Activated naive CD8-positive, alpha-beta T cell treated with anti-CD3 and anti-CD28 coated beads for 36 hours (primary cell): ENCODE measurements at regions not wholly inside any gene's neighbourhood (a gene's known extent, or its start where the extent isn't known, plus 50 kb on each side); places are given as distances from the start of the nearest gene placed in this dataset.
"Not testable (repeated sequence)": the region's sequence is repeated elsewhere in the genome, so short reads cannot be mapped to it uniquely, and the experiment has no call there.

Experiments used
- DNase-seq: peaks from one replicate; pipeline ENCODE4 v3.0.0; 2021
- H3K27ac Mint-ChIP-seq: one replicate; pipeline ENCODE4 v1.8.0; 2022; ENCODE audit warnings: mild to moderate bottlenecking, moderate library complexity, mixed read lengths
- H3K27me3 Mint-ChIP-seq: one replicate; pipeline ENCODE4 v1.8.0; 2022; ENCODE audit warnings: mild to moderate bottlenecking, mixed read lengths
- H3K36me3 Mint-ChIP-seq: one replicate; pipeline ENCODE4 v1.8.0; 2021; ENCODE audit warnings: mild to moderate bottlenecking, mixed read lengths
- H3K4me1 Mint-ChIP-seq: one replicate; pipeline ENCODE4 v1.8.0; 2021; ENCODE audit warnings: mixed read lengths
- H3K4me3 Mint-ChIP-seq: one replicate; pipeline ENCODE4 v1.8.0; 2022; ENCODE audit warnings: mild to moderate bottlenecking, moderate library complexity, mixed read lengths
- H3K9me3 Mint-ChIP-seq: one replicate; pipeline ENCODE4 v1.8.0; 2022; ENCODE audit warnings: mixed read lengths

GRCh38 chr18:22602456-22602855 is 184.7 kb upstream of the CTAGE1 start:
- H3K4me1 Mint-ChIP-seq, H3K36me3 Mint-ChIP-seq, DNase-seq, H3K9me3 Mint-ChIP-seq, H3K27ac Mint-ChIP-seq, H3K27me3 Mint-ChIP-seq, H3K4me3 Mint-ChIP-seq: not testable (repeated sequence)

GRCh38 chr18:22603902-22604301 is 186.2 kb upstream of the CTAGE1 start:
- H3K27ac Mint-ChIP-seq: no peak overlapping the region
- H3K36me3 Mint-ChIP-seq: no peaks in the 10 kb centered on the region
- peaks cover 2% of the 10 kb centered on the region for H3K9me3 Mint-ChIP-seq
- no peak overlapping the region for H3K4me3 Mint-ChIP-seq
- peaks cover 12% of the 10 kb centered on the region for H3K27me3 Mint-ChIP-seq
- no peak for DNase-seq
- H3K4me1 Mint-ChIP-seq: no peaks in the 10 kb centered on the region

- Mint-ChIP-seq H3K27me3 (peaks cover 12% of the 10 kb centered on the region), H3K36me3 (no peaks in the 10 kb centered on the region), H3K27ac (no peak overlapping the region), H3K4me3 (no peak overlapping the region), H3K4me1 (no peaks in the 10 kb centered on the region), H3K9me3 (no peaks in the 10 kb centered on the region)
- DNase-seq: no peak
Measured at GRCh38 chr18:22604390-22604985, 186.8 kb upstream of the CTAGE1 start.

GRCh38 chr18:22604986-22605421 is 187.3 kb upstream of the CTAGE1 start:
- no peak overlapping the region for H3K4me3 Mint-ChIP-seq
- peaks cover 12% of the 10 kb centered on the region for H3K27me3 Mint-ChIP-seq
- H3K27ac Mint-ChIP-seq: no peak overlapping the region
- no peaks in the 10 kb centered on the region for H3K36me3 Mint-ChIP-seq
- H3K4me1 Mint-ChIP-seq: no peaks in the 10 kb centered on the region
- no peak for DNase-seq
- H3K9me3 Mint-ChIP-seq: no peaks in the 10 kb centered on the region

- Mint-ChIP-seq H3K27me3 (peaks cover 10% of the 10 kb centered on the region), H3K4me1 (no peaks in the 10 kb centered on the region), H3K27ac (no peak overlapping the region), H3K9me3 (no peaks in the 10 kb centered on the region), H3K4me3 (no peak overlapping the region), H3K36me3 (no peaks in the 10 kb centered on the region)
- no peak for DNase-seq
Measured at GRCh38 chr18:22605736-22606135, 188.0 kb upstream of the CTAGE1 start.

- Mint-ChIP-seq H3K27me3 (peaks cover 8% of the 10 kb centered on the region), H3K9me3 (no peaks in the 10 kb centered on the region), H3K4me3 (no peak overlapping the region), H3K36me3 (no peaks in the 10 kb centered on the region), H3K4me1 (no peaks in the 10 kb centered on the region), H3K27ac (no peak overlapping the region)
- no peak for DNase-seq
Measured at GRCh38 chr18:22606563-22607283, 189.0 kb upstream of the CTAGE1 start.

GRCh38 chr18:22607284-22607635 is 189.5 kb upstream of the CTAGE1 start:
- DNase-seq: no peak
- Mint-ChIP-seq H3K9me3 (no peaks in the 10 kb centered on the region), H3K27me3 (peaks cover 8% of the 10 kb centered on the region), H3K27ac (no peak overlapping the region), H3K36me3 (no peaks in the 10 kb centered on the region), H3K4me3 (no peak overlapping the region), H3K4me1 (no peaks in the 10 kb centered on the region)

GRCh38 chr18:22608847-22609246 is 191.1 kb upstream of the CTAGE1 start:
- H3K4me3 Mint-ChIP-seq: no peak overlapping the region
- peaks cover 5% of the 10 kb centered on the region for H3K27me3 Mint-ChIP-seq
- DNase-seq: no peak
- H3K4me1 Mint-ChIP-seq: no peaks in the 10 kb centered on the region
- no peaks in the 10 kb centered on the region for H3K36me3 Mint-ChIP-seq
- no peak overlapping the region for H3K27ac Mint-ChIP-seq
- no peaks in the 10 kb centered on the region for H3K9me3 Mint-ChIP-seq

GRCh38 chr18:22609642-22610041 is 191.9 kb upstream of the CTAGE1 start:
- Mint-ChIP-seq H3K27ac (no peak overlapping the region), H3K4me3 (no peak overlapping the region), H3K4me1 (no peaks in the 10 kb centered on the region)

GRCh38 chr18:22613058-22613690 is 195.5 kb upstream of the CTAGE1 start:
- Mint-ChIP-seq H3K36me3 (no peaks in the 10 kb centered on the region), H3K9me3 (no peaks in the 10 kb centered on the region), H3K4me1 (no peaks in the 10 kb centered on the region), H3K4me3 (no peak overlapping the region), H3K27me3 (peaks cover under 1% of the 10 kb centered on the region), H3K27ac (no peak overlapping the region)
- no peak for DNase-seq

More at GRCh38 chr18:22609642-22610041, 191.9 kb upstream of the CTAGE1 start:
- Mint-ChIP-seq H3K9me3 (no peaks in the 10 kb centered on the region), H3K36me3 (no peaks in the 10 kb centered on the region), H3K27me3 (peaks cover 5% of the 10 kb centered on the region)
- DNase-seq: no peak

GRCh38 chr18:22613788-22614187 is 196.1 kb upstream of the CTAGE1 start:
- H3K9me3 Mint-ChIP-seq: no peaks in the 10 kb centered on the region
- no peaks in the 10 kb centered on the region for H3K4me1 Mint-ChIP-seq
- H3K27ac Mint-ChIP-seq: no peak overlapping the region
- no peaks in the 10 kb centered on the region for H3K27me3 Mint-ChIP-seq
- H3K36me3 Mint-ChIP-seq: no peaks in the 10 kb centered on the region
- H3K4me3 Mint-ChIP-seq: no peak overlapping the region
- DNase-seq: no peak

GRCh38 chr18:22623513-22623912 is 205.8 kb upstream of the CTAGE1 start:
- Mint-ChIP-seq H3K9me3 (peaks cover 2% of the 10 kb centered on the region), H3K36me3 (no peaks in the 10 kb centered on the region)

GRCh38 chr18:22624176-22624575 is 206.5 kb upstream of the CTAGE1 start:
- peaks cover 2% of the 10 kb centered on the region for H3K9me3 Mint-ChIP-seq
- DNase-seq: no peak

More at GRCh38 chr18:22623513-22623912, 205.8 kb upstream of the CTAGE1 start:
- H3K4me3 Mint-ChIP-seq: no peak overlapping the region
- H3K27ac Mint-ChIP-seq: no peak overlapping the region
- no peaks in the 10 kb centered on the region for H3K4me1 Mint-ChIP-seq
- DNase-seq: no peak
- peaks cover 4% of the 10 kb centered on the region for H3K27me3 Mint-ChIP-seq

GRCh38 chr18:22625406-22625805 is 207.7 kb upstream of the CTAGE1 start:
- peaks cover 2% of the 10 kb centered on the region for H3K9me3 Mint-ChIP-seq
- H3K4me3 Mint-ChIP-seq: no peak overlapping the region
- peaks cover 4% of the 10 kb centered on the region for H3K27me3 Mint-ChIP-seq
- H3K4me1 Mint-ChIP-seq: no peaks in the 10 kb centered on the region
- no peaks in the 10 kb centered on the region for H3K36me3 Mint-ChIP-seq
- no peak overlapping the region for H3K27ac Mint-ChIP-seq
- DNase-seq: no peak

More at GRCh38 chr18:22624176-22624575, 206.5 kb upstream of the CTAGE1 start:
- Mint-ChIP-seq H3K4me1 (no peaks in the 10 kb centered on the region), H3K4me3 (no peak overlapping the region), H3K36me3 (no peaks in the 10 kb centered on the region), H3K27me3 (peaks cover 4% of the 10 kb centered on the region), H3K27ac (no peak overlapping the region)

- no peaks in the 10 kb centered on the region for H3K9me3 Mint-ChIP-seq
Measured at GRCh38 chr18:22626771-22627170, 209.1 kb upstream of the CTAGE1 start.

GRCh38 chr18:22627506-22627905 is 209.8 kb upstream of the CTAGE1 start:
- no peak for DNase-seq
- Mint-ChIP-seq H3K9me3 (no peaks in the 10 kb centered on the region), H3K36me3 (no peaks in the 10 kb centered on the region), H3K4me3 (no peak overlapping the region), H3K27ac (no peak overlapping the region), H3K27me3 (peaks cover 4% of the 10 kb centered on the region), H3K4me1 (no peaks in the 10 kb centered on the region)

More at GRCh38 chr18:22626771-22627170, 209.1 kb upstream of the CTAGE1 start:
- no peak overlapping the region for H3K4me3 Mint-ChIP-seq
- peaks cover 4% of the 10 kb centered on the region for H3K27me3 Mint-ChIP-seq
- no peak overlapping the region for H3K27ac Mint-ChIP-seq
- no peaks in the 10 kb centered on the region for H3K36me3 Mint-ChIP-seq
- H3K4me1 Mint-ChIP-seq: no peaks in the 10 kb centered on the region
- no peak for DNase-seq
